Stimulated activated CD4-positive, alpha-beta T cell treated with anti-CD3 and anti-CD28 coated beads, Interleukin-1b, Interleukin-23, amount 100 ng/mL, for 4 hours (primary cell): ENCODE measurements at regions not wholly inside any gene's neighbourhood (a gene's known extent, or its start where the extent isn't known, plus 50 kb on each side); places are given as distances from the start of the nearest gene placed in this dataset.
"Not testable (repeated sequence)": the region's sequence is repeated elsewhere in the genome, so short reads cannot be mapped to it uniquely, and the experiment has no call there.

Experiments
- DNase-seq, 2 donors: peaks; one replicate each; pipeline ENCODE4 v3.0.0-alpha.2; 2020; ENCODE audit warnings: low read depth in 2 of 2

- no peak for DNase-seq
Measured at GRCh38 chr9:34793428-34793827, 83.5 kb upstream of the CCL21 start.

GRCh38 chr9:34783951-34784487, 74.1 kb upstream of the CCL21 start:
- no peak for DNase-seq

- DNase-seq: no peak
Measured at GRCh38 chr9:34782372-34782771, 72.4 kb upstream of the CCL21 start.

- no peak for DNase-seq
Measured at GRCh38 chr9:34777666-34778065, 67.7 kb upstream of the CCL21 start.

GRCh38 chr9:34773955-34774354, 64.0 kb upstream of the CCL21 start:
- DNase-seq: no peak

GRCh38 chr9:34773306-34773910, 63.5 kb upstream of the CCL21 start:
- no peak for DNase-seq

GRCh38 chr9:34771007-34771406, 61.1 kb upstream of the CCL21 start:
- DNase-seq: no peak

GRCh38 chr9:34767087-34767486, 57.2 kb upstream of the CCL21 start:
- not testable (repeated sequence) for DNase-seq

GRCh38 chr9:34760196-34761040, 50.5 kb upstream of the CCL21 start:
- peak; percentile 2 to 46 for DNase-seq
